Left colon (tissue), 2 donors: ENCODE measurements at regions not wholly inside any gene's neighbourhood (a gene's known extent, or its start where the extent isn't known, plus 50 kb on each side); places are given as distances from the start of the nearest gene placed in this dataset.

ENCODE experiments used
- ATAC-seq: fragments of 200-7000 bp; cut with Tn5 transposase; one replicate; pipeline ENCODE4 v1.9.1; 2020; ENCODE audit warnings: mild to moderate bottlenecking, moderate library complexity
- DNase-seq, 2 donors: peaks; one replicate each; pipeline ENCODE4 v3.0.0-alpha.2; 2020
- intact Hi-C, 2 donors: fragments of 100-400 bp; cut with DNase I in 1 of 2; cut with micrococcal nuclease in 1 of 2; formaldehyde crosslinking; loops; one replicate each; pipeline versions ENCODE4 v1.11.2 to v1.14.0; 2022; cut with DNase I, micrococcal nuclease
- donor health status: DM: no; HTN: no; CAD: no.
- donor health status: DM: yes; HTN: yes; CAD: no.

DNA sequence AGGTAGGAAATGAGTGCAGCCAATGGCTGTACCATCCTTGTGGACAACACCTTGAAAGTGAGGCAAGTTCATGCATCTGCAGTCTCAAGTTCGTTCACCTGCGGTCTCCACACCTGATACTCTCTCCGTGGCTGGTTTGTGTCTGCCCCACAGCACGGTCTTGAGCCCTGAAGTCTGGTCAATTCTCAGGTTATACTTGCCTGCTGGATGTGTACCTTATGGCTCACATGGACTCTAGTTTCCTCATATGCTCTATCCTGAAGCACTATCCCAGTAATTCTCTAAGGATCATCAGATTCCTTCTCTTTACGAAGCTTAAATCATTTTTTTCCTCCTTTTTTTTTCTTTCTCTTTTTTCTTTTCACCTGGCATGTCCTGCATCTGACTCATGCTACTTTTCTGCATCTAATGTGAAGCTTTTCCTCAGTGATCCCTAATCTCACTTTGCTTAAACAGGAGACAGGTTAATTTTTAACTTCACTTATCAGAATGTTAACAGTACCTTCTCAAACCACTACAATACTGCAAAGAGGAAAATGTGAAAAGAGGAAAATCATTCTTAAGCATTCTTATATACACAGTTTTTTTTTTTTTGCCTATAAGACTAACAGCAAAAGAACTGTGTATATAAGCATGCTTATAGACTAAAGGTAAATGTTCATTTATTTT lies 511.2 kb downstream of the SOX11 start:
- ATAC-seq (peak; percentile 85), DNase-seq (no peak)
- intact Hi-C loops: no loop called here

DNA sequence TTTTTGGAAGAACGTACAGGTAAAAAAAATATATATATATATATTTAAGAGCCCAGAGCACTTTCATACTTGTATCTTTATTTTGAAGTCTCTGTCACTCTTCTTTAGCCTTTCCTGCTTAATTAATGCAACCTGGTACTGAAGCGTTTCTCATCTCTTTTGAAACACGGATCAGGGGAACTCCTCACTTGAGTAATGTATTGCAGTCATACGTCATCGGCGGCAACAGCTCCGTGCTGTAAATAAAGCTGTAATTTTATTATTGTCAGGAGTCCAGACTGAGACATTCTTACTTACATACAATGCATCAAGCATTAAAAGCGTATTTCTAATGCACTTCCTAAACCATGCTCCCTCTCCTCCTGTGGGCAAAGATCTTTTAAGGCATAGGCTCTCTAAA lies 514.7 kb downstream of the SOX11 start:
- ATAC-seq: no peak
- DNase-seq: no peak
- intact Hi-C loops: no loop called here

DNA sequence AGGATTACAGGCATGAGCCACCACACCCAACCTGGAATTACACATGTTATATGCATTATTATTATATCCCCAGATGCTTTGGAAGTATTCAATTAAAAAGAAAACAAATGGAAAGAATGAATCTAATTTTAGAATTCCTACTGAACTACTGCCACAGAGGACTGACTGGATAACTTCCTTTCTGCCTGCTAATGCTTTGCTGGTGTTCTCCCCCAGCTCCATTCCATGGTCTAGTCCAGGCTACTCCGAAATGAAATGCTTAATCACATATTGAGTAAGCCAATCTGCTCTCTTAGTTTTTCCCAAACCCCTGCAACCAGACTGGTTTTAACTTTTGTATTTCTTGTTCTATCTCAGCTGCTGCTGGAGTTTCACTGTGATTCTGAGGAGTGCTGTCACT lies 519.1 kb downstream of the SOX11 start:
- intact Hi-C loops: no loop called here
- ATAC-seq (no peak), DNase-seq (no peak)

DNA sequence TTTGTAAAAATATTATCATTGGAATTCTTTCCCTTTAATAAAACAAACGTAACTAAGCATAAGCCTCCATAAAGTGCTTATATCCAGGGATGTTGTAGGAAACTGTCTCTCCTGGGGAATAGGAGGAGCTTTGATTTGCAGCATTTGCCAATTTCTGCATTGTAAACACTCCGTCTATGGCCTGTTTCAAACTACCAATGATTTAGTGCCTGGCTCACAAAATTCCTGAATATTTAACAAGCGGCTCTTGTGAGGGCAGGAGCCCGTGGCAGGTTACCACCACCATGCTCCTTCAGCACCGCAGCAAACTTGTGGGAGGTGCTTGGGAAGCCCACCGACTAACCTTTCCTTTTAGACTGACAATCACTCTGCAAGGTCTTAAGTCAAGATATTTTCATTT lies 520.3 kb downstream of the SOX11 start:
- intact Hi-C loops: no loop called here
- ATAC-seq (no peak), DNase-seq (no peak)

GRCh38 chr2:6213056-6213780 lies 521.0 kb downstream of the SOX11 start:
- ATAC-seq: no peak
- DNase-seq: no peak
- intact Hi-C loops: no loop called here

DNA sequence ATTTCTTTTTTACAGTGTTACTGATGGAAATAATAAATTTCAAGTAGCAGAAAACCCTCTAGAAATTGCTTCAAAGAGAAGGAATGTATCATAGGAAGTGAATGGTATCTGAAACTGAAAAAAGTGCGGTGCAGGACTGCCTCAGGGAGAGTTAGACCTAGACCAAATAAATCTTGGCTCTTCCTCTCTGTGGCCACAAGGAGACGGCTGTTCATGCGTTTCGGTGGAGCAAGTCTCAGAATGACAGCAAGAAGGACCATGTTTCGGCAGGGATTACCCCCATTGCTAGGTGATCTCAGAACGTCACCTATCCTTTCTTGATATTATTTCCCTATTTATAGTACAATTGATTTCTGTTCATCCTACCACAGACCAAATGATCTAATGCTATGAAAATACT lies 522.3 kb downstream of the SOX11 start:
- DNase-seq (no peak), ATAC-seq (no peak)
- intact Hi-C loops: no loop called here

DNA sequence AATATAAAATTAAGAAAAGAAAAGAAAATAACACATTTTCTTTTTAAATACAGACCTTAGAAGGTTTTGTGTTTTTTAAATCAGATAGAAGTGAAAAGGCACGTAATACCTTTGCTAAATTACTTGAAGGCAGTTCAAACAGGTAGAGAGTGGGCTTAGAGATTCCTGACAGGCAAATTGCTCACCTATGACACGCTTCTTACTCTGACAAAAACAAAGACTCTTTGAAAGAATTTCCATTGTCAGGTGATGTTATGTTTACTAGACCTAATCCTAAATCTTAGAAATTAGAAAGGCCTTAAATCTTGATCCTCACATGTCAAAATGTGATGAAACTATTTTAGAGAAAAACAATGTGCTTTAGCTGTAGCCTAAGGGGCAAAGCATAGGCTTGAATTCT lies 522.9 kb downstream of the SOX11 start:
- no peak for ATAC-seq
- intact Hi-C loops: no loop called here
- no peak for DNase-seq

DNA sequence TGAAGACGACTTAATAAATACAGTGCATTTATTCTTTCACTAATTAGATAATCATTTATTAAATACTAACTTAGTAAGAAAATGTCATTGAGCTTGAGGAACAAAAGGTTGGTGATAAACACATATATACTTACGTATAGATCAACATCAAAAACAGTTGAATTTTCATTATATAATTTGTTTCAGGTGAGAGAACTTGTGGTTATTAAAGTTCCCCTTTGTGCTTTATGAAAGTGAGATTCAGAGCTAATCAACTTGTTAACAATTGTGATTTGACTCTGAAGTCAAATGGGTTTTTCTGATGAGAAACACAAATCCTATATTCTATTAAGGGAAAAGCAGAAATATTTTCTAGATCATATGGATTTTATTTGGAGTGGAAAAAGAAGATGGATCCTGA lies 524.0 kb downstream of the SOX11 start:
- DNase-seq (no peak), ATAC-seq (no peak)
- intact Hi-C loops: no loop called here

DNA sequence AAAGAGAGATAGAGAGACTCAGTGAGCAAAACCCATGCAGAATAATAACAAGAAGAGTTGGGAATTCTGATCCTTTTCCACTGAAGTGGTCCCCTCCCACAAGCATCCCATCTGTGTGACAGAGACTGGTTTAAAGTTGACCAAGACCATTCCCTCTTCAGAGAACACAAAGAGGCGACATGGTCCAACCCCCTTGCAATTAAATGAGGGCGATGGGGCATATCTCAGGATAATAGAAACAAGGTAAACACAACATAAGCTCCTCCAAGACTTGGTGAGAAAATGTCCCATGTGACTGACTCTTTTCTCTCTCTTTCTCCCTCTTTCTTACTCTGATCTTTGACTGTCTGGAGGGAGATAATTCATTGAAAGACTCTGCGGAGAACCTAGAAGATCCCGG lies 526.7 kb downstream of the SOX11 start:
- intact Hi-C loops: no loop called here
- DNase-seq (no peak), ATAC-seq (no peak)

GRCh38 chr2:6219906-6220305 lies 527.7 kb downstream of the SOX11 start:
- intact Hi-C loops: no loop called here
- no peak for DNase-seq
- ATAC-seq: no peak

GRCh38 chr2:6222296-6222695 lies 530.1 kb downstream of the SOX11 start:
- no peak for DNase-seq
- no peak for ATAC-seq
- intact Hi-C loops: no loop called here

- no peak for ATAC-seq
- no peak for DNase-seq
- intact Hi-C loops: no loop called here
Observed at GRCh38 chr2:6224267-6224666, 532.1 kb downstream of the SOX11 start.

DNA sequence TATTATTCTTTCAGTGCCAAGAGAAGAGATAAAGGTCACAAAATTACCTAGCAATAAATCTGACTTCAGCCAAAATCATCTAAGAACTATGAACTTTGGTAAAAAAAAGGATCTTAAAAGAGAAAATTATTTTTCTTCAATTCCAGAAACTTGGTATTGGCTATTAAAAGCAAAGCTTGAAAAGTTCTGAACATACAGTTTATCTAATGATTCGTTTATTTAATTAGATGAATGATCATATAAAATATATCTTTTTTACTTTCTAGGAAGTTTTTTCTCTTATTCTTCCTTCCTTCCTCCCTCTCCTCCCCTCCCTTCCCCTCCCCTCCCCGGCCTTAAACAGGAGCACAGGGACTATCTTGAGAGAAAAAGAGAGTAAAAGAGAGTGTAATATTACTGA lies 536.1 kb downstream of the SOX11 start:
- ATAC-seq (no peak), DNase-seq (no peak)
- intact Hi-C loops: no loop called here

DNA sequence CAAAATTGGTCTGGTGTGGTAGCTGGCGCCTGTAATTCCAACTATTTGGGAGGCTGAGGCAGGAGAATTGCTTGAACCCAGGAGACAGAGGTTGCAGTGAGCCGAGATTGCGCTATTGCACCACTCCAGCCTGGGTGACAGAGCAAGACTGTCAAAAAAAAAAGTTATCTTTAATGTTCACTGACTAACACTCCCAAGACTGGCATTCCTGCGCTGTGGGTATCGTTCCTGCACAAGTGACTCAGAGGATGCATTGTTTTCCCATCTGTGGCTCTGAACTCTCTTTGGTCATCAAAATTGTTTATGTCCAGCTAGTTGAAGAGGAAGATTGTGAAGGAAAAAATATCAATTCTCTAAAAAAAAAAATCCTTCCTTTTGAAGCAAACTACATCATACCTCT lies 539.0 kb downstream of the SOX11 start:
- DNase-seq (no peak), ATAC-seq (no peak)
- intact Hi-C loops: no loop called here

DNA sequence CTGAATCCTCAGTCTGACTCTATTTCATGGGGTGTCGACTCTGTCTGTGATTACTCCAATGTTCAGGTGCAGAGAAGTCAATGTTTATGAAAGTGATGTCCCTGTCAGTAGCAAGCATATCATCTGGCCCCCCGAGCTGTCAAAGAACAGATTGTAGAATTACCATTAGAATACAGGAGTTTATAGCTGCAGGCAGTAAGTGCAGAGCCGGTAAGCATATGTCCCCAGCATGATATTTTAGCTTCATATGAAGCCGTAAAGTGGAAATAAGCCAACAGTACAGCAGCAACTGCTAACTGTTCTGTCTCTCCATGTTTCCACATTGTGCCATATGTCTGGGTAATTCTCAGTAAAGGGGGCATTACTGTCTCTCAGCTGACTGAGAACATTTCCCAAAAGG lies 541.8 kb downstream of the SOX11 start:
- intact Hi-C loops: no loop called here
- no peak for ATAC-seq
- DNase-seq: no peak

- intact Hi-C loops: no loop called here
Observed at GRCh38 chr2:6234702-6235101, 542.5 kb downstream of the SOX11 start.

GRCh38 chr2:6236317-6236716 lies 544.1 kb downstream of the SOX11 start:
- no peak for ATAC-seq
- DNase-seq: no peak
- intact Hi-C loops: no loop called here

More at GRCh38 chr2:6234702-6235101, 542.5 kb downstream of the SOX11 start:
- DNase-seq: no peak
- ATAC-seq: no peak

DNA sequence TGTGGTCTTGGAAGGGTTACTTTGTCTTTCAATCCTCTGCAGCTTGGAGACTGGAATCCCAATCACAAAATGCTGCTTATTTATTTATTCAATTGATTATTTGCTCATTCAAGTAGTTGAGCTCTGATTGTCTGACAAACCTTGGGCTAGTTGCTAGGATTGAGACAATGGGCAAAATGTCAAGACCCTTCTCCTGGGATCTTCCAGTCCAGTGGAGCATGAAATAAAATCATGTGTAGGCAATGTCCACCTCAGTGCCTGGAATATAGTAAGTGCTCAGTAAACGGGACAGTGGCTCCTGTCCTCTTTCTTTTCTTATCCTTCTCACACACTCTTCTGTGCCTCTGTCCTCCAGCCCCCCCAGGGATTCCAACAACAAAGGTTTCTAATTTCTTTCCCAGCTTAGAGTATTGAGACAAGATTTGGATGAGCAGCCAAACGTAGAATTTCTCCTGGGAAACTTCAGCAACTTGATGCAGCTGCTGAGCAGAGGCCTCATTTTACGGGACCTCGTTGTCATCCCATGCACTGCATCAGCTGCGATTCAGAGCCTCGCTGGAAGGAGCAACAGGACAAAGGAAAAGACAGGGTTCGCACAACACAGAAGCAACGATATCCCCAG lies 545.0 kb downstream of the SOX11 start:
- no peak for DNase-seq
- intact Hi-C loops: no loop called here
- no peak for ATAC-seq

DNA sequence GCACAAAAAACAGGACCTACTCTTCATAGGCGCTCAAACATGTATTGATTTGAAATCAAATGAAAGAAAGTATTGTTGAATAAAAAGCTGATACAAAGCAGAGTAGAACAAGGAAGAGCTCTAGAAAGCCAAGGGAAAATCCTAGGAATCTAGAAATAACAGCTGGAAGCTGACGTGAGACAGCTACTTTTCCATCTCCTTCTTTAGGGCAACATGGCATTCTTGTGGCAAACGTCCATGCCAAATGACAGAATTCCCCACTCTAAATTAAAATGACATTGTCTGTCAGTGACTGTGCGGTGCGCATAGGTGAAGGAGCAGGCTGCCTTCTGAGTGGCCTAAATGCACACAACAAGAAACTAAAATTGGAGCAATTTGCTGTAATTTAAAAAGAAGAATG lies 557.4 kb downstream of the SOX11 start:
- DNase-seq (no peak), ATAC-seq (no peak)
- intact Hi-C loops: no loop called here

DNA sequence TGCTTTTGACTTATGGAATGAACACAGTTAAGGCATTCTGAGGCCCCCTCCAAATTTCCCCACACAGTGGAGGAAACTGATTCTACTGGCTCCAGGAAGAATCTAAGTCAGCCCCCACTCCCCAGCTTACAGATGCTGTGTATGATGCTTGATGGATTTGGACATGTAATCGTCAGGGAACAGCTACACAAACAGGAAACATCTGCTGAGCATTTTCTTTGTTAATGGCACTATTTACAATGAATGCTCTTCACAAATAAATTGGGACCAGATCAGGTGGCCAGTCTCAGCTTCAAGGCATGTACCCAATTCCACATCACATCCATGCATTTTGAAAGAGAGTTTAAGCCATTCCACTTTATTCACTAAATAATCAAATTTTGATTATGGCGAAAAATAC lies 562.3 kb downstream of the SOX11 start:
- intact Hi-C loops: no loop called here
- DNase-seq (no peak), ATAC-seq (no peak)

- no peak for DNase-seq
- intact Hi-C loops: no loop called here
- ATAC-seq: no peak
Observed at GRCh38 chr2:6264198-6264597, 572.0 kb downstream of the SOX11 start.
